HG02642 (cell line): ENCODE measurements at regions not wholly inside any gene's neighbourhood (a gene's known extent, or its start where the extent isn't known, plus 50 kb on each side); places are given as distances from the start of the nearest gene placed in this dataset.
"Not testable (repeated sequence)": the region's sequence is repeated elsewhere in the genome, so short reads cannot be mapped to it uniquely, and the experiment has no call there.

Experiments
- ATAC-seq: cut with Tn5 transposase; IDR thresholded peaks from one replicate; pipeline ENCODE4 v1.9.1; 2021; ENCODE audit warnings: mild to moderate bottlenecking; ENCODE audit not compliant: unreplicated experiment, poor library complexity

DNA sequence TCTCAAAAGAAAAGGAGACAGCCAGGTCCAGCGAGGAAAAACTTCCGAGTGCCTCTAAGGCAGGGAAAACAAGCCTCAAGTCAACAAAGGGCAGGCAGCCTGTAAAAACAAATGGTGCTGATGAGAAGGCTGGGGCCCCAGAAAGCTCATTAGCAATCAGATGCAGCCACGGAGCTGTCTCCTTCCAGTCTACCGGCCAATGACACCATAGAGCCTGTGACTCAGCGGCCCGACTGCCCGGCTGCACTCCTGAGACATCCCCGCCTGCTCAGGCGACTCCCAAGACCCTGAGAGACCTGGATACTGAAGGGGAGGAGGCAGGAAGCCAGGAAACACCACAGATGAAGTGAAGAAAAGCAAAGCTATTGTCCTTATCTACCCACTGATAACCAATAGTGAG is 120.1 kb upstream of the HDDC2 start:
- ATAC-seq = no peak

DNA sequence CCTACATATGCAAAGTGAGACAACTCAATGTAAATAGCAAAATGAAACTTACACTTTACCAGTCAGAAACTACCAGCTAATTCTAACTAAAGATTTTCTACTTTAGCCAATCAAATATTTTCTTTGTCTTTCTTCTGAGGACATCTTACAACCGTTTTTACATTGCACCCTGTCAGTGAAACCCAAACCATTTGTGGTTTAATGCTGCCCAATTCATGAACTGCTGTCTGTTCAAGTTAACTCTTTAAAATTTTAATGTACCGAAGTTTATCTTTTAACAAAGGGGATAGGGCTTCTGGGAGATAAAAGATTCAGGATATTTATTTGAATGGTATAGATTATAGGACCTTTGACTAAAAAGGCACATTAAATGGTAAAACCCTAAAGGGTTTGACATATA is 121.3 kb upstream of the HDDC2 start:
- ATAC-seq = no peak

DNA sequence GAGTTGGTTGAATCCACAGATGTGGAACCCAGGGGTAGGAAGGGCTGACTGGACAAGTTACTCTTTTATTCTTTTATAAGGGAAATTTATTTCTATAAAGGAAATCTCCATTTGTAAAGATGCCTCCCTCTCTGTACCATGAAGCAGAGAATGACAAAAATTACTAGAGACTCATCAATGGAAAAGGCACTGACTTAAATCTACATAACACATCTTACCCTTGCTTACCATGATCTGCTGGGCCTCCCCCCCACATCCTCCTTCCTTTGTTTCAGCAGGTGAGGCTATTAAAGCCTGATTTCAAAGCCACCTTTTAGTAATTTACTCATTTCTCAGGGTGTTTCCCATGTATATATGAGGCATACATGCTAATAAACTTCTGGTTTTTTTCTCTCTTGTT is 130.2 kb upstream of the HDDC2 start:
- ATAC-seq = no peak

DNA sequence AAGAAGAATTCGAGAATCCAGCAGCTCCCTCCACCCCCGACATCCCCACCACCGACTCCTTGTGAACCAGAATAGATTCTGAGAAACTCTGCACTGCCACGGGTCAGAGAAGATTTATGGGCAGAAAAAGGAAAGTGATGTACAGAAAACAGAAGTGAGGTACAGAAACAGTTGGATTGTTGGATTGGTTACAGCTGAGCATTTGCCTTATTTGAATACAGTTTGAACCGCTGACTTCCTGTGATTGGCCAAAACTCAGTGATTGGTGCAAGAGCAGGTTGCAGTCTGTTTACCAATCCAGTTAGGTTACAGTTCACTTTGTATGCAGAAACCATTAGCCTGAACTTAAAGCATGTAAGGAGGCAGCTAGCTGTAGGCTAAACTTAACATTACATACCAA is 131.2 kb upstream of the HDDC2 start:
- ATAC-seq = no peak

DNA sequence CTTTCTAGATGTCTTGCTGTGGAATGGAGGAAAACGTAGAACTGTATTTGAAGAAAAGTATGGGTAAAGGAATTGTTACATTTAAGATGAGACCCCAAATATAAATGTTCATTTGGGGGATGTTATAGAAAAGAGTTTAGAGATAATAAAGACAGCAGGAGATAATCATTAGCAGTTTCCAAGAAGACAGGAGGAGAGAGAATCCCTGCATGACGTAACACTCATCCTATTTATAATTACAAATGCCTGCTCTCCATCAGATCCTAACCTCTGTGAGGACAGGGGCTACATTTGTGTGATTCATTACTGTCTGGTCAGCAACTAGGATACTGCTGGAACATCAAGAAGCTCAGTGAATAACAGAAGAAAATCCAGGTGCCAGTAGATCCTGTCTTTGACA is 133.0 kb upstream of the HDDC2 start:
- no peak for ATAC-seq

DNA sequence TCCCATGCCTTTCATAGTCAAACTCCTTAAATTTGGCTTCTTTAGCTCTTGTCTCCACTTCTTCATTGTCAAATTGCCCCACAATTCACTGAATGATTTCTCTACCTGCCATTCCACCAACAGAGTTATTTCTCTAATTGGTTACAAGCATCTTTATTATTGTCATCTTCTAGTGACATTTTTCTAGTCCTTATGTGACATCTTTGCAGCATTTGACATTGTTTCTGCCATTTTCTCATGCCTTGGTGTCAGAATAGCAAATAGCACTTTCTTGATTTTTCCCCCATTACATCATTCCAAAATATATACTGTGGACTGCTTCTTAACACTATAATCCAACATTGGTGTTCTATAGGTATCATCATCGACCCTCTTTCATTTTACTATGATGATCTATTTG is 137.7 kb upstream of the HDDC2 start:
- no peak for ATAC-seq

DNA sequence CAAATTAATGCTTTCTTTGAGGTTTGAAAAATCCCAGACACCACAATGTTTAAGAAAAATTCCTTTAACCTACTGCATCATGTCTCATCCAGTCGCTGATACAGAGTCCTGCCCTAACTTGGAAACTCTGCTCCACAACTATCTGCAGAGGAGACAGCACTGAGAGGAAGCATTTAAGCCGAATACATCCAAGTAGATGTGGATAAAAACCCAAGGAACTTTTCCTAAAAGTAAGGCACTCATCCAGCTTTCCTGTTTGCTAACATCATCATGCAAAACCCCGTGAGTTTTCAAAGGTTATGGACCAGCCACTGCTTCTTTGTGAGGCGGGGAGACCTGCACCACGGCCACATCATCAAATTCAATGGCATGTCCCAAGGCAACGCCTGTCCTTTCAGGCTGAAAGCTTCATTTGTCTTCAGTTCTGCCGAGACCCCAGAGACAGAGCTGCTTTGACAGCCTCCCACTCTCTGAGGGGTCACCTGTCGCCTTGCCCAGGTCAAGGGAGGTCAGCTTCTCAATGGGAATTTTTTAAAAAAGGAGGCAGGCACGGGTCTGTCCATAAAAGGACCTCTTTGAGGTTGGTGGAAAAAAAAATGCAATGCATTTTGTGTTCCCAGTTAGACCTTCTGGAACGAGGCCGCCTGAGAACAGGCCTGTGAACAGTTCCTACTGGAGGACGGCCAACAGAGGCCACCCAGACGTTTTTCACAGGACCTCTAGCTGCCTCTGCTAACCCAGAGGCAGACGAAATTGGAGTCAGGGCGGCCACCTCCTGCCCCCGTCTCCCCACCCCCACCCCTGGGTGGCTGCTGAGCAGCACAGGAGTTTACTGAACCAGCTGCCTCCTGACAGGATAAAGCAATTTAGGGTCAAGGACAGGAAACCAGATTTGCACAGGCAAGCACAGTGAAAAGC is 142.5 kb upstream of the HDDC2 start:
- ATAC-seq = no peak

DNA sequence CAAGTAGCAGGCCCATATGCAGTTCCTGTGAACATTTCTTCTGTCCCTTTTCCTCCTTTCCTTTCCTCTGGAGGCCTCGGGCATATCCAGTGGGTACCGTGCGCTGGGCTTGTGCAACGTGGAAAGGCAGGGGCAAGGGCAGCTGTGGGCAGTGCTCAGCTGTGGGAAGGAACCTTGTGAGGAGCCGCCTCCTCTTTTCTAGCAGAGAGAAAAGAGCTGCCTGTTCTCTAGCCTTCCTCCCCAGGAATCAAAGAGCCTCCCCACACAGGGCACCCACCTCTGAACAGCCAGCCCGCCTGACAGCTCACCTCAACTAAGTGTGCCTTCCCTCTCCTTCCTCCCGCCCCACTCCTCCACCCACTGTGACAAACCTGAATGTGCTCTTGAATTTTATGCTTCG is 143.3 kb upstream of the HDDC2 start:
- ATAC-seq = no peak

DNA sequence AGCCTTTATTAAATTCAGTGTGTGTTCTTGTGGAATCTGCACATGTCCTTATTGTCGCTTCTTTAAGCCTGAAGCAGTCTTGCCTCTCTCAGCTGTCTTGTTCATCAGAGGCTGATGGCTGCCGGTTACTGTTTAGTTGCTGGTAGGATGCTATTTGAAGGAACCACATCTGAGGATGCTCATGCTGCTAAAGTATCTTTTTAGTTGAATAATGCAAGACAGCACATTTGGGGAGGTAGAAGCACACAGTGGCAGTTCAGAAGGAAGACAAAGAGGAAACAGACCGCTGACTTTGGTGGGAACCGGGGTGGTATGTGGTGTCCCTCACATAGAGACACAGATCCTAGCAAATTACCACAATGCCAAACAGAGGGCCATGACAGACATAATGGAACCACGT is 144.2 kb upstream of the HDDC2 start:
- ATAC-seq = no peak

DNA sequence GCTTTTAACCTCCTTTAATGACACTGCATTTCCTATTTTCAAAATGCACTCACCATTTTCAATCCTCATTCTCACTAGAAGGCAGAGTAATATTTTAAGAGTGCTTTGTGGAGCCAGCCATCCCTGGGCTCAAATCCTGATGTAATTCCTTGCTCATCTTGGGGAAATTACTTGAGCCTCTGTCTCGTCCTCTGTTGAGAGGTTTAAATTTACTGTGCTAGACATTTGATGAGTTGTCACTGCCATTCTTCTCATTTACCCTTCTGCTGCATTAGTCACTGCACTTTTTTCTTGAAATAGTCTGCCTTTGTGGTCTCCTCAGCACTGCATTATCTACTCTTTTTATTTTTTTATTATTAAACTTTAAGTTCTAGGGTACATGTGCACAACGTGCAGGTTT is 150.0 kb upstream of the HDDC2 start:
- no peak for ATAC-seq

DNA sequence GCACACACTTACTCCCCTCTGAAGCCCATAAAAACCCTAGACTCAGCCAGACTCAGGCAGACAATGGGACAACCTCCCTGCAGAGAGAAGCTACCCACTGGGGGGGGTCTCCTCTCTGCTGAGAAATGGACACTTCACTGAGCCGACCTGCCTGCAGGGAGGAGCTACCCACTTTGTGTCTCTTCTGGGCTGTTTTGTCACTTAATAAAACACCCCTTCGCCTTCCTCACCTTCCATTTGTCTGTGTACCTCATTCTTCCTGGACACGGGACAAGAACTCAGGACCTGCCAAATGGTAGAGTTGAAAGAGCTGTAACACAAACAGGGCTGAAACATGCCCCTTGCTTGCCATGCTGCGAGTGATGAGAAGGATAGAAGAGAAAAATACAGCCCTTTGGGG is 151.7 kb upstream of the HDDC2 start:
- ATAC-seq = no peak

DNA sequence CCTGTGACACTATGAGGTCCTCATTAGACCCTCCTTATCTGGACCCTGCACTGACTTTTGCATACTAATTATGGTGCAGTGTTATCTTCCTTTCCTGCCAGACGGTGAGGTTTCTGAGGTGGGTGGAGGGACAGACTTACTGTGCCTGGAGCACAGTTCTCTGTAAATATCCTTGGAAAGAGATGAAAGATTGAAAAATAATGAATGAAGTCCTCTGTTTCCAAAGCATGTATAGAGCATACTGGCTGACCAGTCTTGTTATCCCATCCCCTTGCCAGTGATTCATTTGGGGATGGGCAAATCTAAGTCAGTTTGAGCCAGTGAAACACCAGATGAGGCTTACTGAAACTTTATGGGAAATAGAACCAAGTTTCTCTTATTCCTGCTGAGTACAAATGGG is 152.6 kb upstream of the HDDC2 start:
- ATAC-seq = no peak

DNA sequence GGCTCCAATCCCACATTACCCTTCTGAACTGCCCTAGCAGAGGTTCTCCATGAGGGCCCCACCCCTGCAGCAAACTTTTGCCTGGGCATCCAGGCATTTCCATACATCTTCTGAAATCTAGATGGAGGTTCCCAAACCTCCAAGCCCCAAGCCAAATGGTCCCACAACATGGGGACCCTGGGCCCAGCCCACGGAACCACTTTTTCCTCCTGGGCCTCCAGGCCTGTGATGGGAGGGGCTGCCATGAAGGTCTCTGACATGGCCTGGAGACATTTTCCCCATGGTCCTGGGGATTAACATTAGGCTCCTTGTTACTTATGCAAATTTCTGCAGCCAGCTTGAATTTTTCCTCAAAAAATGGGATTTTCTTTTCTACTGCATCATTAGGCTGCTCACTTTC is 156.7 kb upstream of the HDDC2 start:
- ATAC-seq = not testable (repeated sequence)

DNA sequence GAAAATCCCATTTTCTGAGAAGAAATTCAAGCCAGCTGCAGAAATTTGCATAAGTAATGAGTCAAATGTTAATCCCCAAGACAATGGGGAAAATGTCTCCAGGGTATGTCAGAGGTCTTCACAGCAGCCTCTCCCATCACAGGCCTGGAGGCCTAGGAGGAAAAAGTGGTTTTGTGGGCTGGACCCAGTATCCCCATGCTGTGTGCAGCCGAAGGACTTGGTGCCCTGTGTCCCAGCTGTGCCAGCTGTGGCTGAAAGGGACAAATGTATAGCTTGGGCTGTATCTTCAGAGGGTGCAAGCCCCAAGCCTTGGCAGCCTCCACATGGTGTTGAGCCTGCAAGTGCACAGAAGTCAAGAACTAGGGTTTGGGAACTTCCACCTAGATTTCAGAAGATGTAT is 163.6 kb upstream of the HDDC2 start:
- not testable (repeated sequence) for ATAC-seq

DNA sequence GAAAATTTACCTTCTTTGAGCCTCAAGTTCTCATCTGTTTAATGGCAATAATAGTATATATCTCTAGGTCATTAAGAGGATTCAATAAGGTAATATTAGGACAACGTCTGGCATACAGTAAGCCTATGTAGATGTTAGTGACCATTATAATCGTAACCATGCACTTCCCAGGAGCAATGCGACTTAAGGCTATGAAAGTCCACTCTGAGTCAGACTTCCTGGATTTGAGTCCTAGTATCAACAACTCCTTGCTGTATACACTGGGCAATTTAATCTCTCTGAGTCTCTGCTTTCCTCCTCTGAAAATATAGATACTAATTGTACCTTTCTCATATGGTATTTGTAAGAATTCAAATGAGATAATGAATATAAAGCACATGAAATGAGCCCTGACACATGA is 168.1 kb upstream of the HDDC2 start:
- ATAC-seq = no peak

DNA sequence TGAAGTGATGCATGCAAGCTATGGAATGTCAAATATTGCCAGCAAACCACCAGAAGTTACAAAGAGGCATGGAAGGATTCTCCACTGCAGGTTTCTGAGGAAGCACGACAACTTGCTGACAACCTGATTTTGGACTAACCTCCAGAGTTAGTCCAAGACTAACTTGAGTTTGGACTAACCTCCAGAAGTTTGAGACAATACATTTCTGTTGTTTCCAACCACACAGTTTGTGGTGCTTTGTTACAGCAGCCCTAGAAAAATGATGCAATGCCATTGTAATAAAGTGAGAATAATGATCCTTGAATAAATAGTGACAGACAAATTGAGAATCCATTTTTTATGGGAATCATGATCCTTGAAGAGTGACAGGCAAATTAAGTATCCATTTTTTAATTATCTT is 169.9 kb upstream of the HDDC2 start:
- no peak for ATAC-seq

DNA sequence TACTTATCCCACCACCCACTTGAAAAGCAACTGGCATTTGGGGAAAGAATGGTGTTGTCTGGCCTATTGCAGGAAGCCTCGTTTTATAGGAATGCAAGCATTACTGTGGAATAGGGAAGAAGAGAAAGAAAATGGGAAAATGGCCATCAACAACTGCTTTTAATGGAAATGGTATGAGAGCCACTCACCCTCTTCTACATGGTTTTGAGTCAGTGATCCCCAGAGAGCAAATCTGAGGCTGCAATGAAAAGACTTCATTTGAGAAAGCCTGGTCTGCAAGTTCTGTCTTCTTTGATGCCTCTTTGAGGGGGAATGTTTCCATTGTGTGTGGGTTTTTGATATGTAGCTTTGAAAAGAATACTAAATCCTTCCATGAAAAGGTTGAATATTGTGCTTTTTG is 172.3 kb upstream of the HDDC2 start:
- no peak for ATAC-seq

DNA sequence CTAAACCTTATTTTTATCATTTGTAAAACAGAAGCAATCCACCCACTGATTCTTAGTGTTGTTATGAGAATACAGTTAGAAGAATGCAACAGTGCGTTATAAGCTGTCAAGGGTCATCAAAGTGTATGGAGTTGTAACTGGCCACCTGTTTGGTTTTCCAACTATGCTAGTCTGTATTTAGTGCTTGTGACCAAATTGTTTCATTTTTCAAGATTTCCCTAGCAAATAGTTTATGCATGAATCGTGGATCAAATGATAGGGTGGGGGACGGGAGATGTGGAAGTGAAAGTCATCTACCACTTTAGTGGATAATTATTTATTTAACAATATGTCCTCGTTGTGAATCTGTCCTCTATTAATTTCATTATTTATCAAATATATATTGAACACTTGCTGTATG is 175.4 kb upstream of the HDDC2 start:
- ATAC-seq = no peak

DNA sequence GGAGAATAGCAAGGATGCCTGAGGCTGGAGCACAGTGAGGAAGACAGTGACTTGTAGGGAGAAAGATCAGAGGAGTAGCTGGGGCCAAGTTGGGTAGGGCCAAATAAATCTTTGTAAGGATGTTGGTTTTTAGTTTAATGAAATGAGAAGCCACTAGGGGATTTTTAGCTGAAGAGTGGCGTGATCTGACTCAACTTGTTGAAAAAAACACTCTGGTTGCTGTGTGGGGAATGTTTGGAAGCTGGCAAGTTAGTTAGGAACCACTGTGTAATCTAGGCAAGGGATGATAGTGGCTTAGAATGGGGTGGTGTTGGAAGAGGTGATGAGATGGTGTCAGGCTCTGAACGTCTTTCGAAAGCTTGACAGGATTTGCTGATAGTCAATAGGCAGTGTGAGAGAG is 176.1 kb upstream of the HDDC2 start:
- no peak for ATAC-seq

DNA sequence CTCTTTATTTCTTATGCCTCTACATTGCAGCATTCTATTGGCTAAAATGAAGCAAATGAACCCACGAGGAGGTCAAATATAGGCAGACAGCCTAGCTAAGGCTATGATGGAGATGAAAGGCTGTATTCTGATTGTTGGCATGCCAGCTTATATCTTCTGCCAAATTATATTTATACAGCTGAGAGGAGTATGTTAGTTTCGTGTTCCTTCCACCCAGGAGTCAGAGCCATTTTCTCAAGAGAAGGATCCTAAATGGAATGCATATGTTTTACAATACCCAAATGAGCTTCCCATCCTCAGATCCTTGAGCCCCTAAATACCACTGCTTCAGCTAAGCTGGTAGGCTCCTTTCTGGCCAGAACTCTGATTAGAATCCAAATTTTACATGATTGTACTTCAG is 178.4 kb upstream of the HDDC2 start:
- ATAC-seq = no peak

DNA sequence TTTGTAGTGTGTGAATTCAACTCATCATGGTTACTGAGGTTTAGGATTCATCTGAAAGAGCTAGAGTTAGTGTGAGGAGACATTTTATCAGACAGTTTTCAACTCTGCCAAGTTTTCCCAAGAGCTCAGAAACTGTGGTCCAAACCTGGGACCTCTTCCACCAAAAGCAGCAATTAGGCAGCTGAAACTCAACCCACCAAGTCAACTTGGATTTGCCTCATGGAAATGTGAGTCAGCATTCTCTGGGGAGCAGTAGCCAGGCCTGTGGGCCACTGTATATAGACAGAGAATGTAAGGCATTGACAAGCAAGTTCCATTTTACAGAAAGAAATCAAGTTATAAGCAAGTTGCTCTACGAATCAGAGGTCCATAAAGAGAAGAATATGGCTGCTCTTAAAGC is 178.8 kb upstream of the HDDC2 start:
- ATAC-seq = no peak

DNA sequence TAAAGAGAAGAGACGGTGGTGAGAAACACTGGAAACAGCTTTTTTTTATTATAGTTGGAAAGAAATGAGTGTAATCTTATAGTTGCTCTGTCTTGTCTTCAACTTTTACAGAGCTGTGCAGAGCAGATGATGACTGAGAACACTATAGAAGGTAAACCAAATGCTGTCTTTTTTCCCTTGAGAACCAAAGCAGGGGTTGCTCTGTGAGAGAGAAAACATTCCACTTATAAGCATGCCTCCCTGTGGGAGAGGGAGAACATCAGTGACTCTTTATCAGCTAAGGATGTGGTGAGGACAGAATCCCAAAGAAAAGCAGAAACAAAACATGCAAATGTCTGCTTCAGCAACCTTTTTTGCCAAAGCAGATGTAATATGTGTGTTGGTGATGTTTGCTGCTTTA is 179.3 kb upstream of the HDDC2 start:
- no peak for ATAC-seq

DNA sequence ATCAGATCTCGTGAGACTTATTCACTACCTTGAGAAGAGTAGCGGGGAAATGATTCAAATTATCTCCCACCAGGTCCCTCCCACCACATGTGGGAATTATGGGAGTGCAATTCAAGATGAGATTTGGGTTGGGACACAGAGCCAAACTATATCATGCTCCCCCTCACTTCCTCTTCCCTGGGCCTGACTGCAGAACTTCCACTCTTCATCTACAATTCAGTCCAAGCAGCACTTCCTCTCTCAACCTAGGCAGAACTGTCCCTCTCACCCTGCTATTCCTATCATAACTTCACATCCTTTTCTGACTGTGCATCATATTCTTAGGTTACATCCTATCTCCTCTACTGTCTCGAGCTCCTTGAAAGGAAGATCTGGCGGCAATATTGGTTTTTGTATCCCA is 184.0 kb upstream of the HDDC2 start:
- no peak for ATAC-seq
